NCI-H1417 (cell line): ENCODE measurements at regions not wholly inside any gene's neighbourhood (a gene's known extent, or its start where the extent isn't known, plus 50 kb on each side); places are given as distances from the start of the nearest gene placed in this dataset.
A peak's percentile ranks its signal among the peaks of the same experiment; 100 is the strongest.

Experiments
- DNase-seq, 3 experiments: peaks; one replicate each; lab custom pipeline; 2025; lab: John Stamatoyannopoulos, UW

GRCh38 chr5:56320686-56321085 is 87.6 kb upstream of the ANKRD55 start:
- no peak for DNase-seq

- peak in 1 of 3 experiments; percentile 80 for DNase-seq
Measured at GRCh38 chr5:56319526-56320181, 86.5 kb upstream of the ANKRD55 start.

DNA sequence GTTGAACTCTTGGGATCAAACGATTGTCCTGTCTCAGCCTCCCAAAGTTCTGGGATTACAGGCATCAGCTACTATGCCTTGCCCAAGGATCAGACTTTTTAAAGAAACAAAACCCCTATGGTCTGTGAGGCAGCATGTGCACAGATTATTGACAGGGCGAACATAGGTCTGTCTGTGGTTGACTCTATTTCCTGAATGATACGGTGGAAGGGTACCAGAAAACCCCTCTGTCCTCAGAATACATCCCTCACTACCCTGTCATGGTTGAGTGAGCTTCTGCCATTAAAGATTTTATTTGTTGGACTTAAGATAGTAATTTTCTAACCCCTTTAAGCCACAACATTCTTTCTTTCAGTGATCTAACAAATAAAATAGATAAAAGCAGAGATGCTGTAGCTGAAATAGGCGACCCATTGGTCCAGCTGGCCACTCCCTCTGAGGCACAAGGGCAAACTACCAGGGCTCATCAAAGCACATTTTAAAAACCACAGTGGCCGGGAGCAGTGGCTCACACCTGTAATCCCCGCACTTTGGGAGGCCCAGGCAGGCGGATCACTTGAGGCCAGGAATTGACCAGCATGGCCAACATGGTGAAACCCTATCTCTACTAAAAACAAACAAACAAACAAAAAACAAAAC is 84.9 kb upstream of the ANKRD55 start:
- DNase-seq, result no peak

- no peak for DNase-seq
Measured at GRCh38 chr5:56316299-56316994, 83.3 kb upstream of the ANKRD55 start.

DNA sequence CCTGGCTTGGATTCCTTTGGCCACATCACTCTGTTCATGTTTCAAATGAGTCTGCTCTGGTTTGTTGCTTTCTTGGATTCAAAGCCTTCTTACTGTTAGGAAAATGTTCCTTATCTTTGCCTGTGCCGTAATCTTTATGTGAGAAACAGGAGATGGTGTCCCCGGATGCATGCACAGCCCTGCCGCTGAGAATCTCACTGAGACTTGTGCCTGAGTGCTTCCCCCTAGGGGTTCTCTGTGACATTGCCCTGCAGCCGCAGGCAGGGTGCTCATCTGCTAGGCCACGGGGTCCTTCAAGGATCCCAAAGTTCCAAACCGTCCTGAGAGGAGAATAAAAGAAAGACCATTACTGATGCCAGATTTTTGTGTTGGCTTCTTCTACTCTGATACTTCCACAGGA is 81.4 kb upstream of the ANKRD55 start:
- DNase-seq, result no peak

GRCh38 chr5:56313596-56313995 is 80.5 kb upstream of the ANKRD55 start:
- DNase-seq, result no peak

DNA sequence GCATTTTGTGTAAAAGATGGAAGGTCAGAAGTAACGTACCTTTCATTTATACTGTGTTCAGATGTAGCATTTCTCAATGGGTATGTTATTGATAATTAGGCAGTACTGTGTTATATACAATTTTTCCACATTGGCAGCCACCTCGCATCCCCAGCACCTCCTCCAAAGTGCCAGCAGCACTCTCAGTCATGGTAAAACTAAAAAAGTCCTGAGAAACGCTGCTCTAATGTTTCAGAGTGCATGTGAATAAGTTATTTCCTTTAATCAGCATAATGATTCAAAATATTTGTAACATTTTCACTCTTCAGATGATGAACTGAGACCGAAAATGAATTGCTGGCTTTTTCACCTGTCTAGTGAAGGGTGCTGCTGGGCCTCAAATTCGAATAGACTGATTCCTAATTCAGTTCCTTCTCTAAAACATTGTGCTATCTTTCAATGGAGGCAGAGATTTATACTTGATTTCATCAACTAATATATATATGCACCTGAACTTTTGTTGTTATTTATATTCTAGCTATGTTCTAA is 79.9 kb upstream of the ANKRD55 start:
- no peak for DNase-seq

GRCh38 chr5:56311306-56311905 is 78.3 kb upstream of the ANKRD55 start:
- no peak for DNase-seq

GRCh38 chr5:56310711-56311204 is 77.6 kb upstream of the ANKRD55 start:
- DNase-seq, result no peak

DNA sequence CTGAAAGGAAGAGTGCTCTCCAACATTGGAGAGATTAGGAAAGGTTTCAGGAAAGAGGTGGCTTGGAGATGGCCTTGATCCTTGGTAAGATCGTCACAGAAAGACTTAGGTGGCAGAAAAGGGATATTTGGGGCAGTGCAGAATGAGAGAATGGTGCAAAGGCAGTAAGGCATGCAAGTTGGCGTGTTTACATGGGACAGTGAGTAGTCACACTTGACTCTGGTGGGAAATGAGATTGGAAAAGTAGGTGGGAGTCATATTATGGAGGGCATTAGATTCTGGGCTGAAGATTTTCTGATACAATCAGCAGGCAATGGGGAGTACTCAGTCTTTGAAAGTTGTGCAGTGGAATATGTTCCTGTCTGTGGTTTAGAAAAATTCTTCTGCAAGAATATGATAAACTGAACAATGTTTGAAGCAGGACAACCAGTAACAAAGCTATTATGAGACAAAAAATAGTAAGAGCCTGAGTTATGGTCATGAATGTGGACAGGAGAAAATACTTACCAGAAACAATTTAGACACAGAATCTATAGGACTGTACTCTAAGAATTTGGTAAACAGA is 76.2 kb upstream of the ANKRD55 start:
- no peak for DNase-seq

DNA sequence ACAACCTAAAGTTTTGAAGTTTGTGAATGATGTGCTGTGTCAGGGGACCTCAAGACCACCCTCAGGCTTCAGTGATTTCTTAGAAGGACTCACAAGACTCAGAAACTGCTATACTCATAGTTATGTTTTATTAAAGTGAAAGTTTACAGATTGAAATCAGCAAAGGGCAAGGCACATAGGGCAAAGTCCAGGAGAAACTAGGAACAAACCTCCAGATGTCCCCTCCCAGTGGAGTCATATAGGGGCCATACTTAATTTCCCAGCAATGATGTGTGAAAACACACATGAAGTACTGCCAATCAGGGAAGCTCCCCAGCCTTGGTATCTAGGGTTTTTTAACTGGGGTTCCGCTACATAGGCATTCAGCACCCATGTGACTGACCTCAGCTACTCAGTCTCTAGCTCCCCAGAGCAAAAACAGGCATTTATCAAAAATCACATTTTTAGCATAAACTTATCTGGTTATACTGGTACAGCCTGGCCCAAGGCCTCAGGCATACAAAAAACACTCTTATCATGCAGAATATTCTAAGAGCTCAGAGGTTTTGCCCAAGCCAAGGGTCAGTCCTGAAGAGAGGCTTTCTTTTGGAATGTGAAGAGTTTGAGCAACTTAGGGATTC is 74.7 kb upstream of the ANKRD55 start:
- no peak for DNase-seq

GRCh38 chr5:56306433-56307150 is 73.5 kb upstream of the ANKRD55 start:
- peak in 1 of 3 experiments; percentile 4 for DNase-seq

DNA sequence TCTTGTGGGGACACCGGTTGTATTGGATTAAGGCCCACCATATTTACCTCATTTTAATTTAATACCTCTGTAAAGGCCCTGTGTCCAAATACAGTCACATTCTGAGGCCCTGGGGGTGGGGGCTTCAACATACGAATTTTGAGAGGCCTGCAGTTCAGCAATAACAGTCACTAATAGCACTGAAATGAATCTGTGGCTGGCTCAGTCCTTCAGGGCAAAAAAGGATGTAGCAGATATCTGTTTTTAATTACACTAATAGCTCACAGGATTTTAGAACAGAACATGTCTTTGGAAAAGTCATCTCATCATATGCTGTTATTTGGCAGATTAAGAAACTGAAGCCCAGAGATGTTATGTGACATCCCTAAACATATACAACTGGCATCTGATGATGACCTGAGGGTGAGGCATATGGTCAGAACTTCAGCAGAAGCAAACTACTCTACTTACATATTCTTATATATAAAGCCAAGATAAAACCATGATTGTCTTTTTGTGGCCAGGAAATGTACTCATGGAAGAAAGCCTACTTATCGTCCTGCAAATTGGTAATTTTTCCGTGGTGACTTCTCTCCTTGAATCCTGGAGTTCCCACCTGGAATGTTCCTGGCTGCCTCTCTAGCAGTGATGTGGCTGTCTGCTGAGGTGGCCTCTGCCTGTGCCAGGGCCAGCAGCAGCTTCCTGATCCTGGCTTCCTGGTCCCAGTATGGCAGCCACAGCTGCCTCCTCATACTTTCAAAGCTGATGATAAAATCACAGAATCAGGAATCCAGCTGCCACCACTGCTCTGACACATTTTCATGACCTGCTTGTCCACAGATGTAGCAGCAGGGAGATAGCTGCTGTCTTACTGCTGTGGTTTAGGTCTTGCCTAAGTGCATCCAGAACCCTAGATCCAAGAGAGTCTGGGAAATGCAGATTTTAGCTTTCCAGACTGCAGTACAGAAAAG is 72.1 kb upstream of the ANKRD55 start:
- no peak for DNase-seq

DNA sequence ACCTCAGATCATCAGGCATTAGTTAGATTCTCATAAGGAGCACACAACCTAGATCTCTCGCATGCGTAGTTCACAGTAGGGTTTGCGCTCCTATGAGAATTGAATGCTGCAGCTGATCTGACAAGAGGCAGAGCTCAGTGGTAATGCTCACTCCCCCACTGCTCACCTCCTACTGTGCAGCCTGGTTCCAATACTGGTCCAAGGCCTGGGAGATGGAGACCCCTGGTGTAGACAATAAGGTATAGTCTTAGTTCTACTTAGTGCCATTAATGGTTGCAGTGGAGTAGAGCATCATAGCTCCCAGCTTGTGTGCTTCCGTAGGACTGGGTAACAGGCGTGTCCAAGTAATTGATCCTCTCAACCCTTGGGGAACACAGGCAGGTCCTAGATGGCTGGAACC is 70.4 kb upstream of the ANKRD55 start:
- DNase-seq, result no peak

DNA sequence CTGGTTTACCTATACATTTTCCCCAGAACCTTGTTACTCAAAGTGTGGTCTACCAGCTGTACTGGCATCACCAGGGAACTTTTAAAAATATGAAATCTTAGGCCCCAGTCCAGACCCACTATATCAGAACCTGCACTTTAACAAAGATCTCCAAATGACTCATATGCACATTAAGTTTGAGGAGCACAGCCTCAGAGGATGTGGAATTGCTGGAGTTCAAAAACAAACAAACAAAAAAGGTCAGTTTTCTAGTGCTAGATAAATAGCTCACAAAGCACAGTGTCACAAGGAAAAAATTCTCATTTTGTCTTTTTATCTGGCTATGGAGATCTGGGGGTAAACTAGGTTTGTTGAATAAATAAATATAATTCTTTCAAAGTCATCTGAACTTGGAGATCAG is 68.9 kb upstream of the ANKRD55 start:
- DNase-seq, result no peak

DNA sequence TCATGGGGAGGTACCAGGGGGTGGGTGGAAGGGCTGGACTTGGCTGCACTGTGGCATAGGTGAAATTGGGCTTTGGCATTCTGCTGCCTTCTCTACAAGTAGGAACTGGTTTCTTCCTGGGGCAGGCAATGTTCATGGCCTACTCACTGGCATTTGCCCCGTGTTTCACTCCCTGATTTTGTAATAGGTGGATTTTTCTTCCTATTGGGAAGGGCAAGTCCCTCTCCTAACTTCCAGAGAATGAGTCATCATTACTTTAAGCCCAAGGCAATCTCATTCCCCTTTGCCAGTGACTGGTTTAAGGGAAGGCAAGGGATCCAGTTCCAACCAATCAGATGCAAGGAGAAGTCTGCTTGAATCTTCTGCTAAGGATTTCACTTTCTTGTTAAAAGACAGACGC is 67.9 kb upstream of the ANKRD55 start:
- DNase-seq, result no peak

DNA sequence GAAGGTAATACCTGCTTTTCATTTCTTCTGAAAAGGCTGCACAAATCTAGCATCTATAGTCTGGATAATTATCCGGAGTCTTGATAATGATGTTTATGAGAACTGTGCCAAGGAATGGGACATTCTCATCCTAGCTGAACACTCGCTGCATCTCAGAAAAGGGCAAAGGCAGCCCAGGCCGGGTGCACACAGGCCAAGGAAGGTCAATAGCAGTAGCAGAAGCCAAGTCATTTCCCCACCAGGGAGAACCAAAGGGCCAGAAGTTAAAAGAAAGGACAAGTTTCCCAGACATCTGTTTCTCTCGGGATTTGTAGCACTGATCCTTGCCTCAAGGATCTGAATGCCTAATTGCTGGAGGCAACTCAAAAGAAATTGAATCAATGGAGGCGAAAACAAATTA is 66.1 kb upstream of the ANKRD55 start:
- no peak for DNase-seq

- DNase-seq, result no peak
Measured at GRCh38 chr5:56298336-56299090, 65.4 kb upstream of the ANKRD55 start.

DNA sequence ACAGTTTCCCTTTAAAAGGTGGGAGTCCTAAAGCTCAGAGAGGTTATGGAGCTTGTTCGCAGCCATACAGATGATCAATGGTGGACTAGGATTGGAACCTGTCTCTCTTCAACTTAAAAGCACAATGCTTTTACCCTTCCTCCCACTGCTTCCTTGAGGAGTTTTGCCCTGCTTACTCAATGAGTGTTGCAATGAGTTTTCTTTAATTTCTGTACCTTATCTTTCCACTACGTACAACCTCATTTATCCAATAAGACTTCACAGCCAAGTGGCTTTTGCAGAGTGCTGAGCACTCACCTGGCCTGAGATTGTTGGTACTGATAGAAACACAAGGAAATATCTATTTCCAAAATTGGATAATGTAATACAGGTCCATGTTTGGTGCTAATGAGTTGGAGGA is 64.7 kb upstream of the ANKRD55 start:
- no peak for DNase-seq
